CD4-positive, CD25-positive, alpha-beta regulatory T cell (primary cell): ENCODE measurements at regions not wholly inside any gene's neighbourhood (a gene's known extent, or its start where the extent isn't known, plus 50 kb on each side); places are given as distances from the start of the nearest gene placed in this dataset.

Experiments used
- ATAC-seq, 2 donors: fragments of 150-1000 bp; cut with Tn5 transposase; one replicate each; pipeline ENCODE4 v1.10.0; 2021; ENCODE audit warnings: low read depth in 2 of 2, moderate number of reproducible peaks in 2 of 2, moderate library complexity in 1 of 2
- DNase-seq, 3 donors: peaks; one replicate each; pipeline versions ENCODE4 v3.0.0 to v3.0.0-alpha.2; 2012 to 2022; ENCODE audit warnings: mixed read lengths in 1 of 3
- H3K27ac ChIP-seq: one replicate; pipeline ENCODE4 v1.7.0; 2013; ENCODE audit warnings: mild to moderate bottlenecking, low read length; ENCODE audit not compliant: insufficient read depth, poor library complexity, severe bottlenecking
- H3K27me3 ChIP-seq: one replicate; pipeline ENCODE4 v1.7.0; 2013; ENCODE audit warnings: low read length; ENCODE audit not compliant: control insufficient read depth, insufficient read depth
- H3K36me3 ChIP-seq: one replicate; pipeline ENCODE4 v1.7.0; 2013; ENCODE audit warnings: mild to moderate bottlenecking, low read length, moderate library complexity; ENCODE audit not compliant: control insufficient read depth, insufficient read depth
- H3K4me1 ChIP-seq: 2 replicates; pipeline ENCODE4 v1.7.0; 2013; ENCODE audit warnings: mild to moderate bottlenecking, low read length; ENCODE audit not compliant: insufficient read depth, control insufficient read depth, poor library complexity, severe bottlenecking
- H3K4me3 ChIP-seq: one replicate; pipeline ENCODE4 v1.7.0; 2013; ENCODE audit warnings: low read depth, mild to moderate bottlenecking, low read length, moderate library complexity
- H3K9me3 ChIP-seq, 2 experiments: 1 replicate in 1 of 2; 2 replicates in 1 of 2; pipeline ENCODE4 v1.7.0; 2013; ENCODE audit warnings: low read length in 2 of 2, mild to moderate bottlenecking in 1 of 2, moderate library complexity in 1 of 2; ENCODE audit not compliant: control insufficient read depth in 2 of 2
- H3K27ac Mint-ChIP-seq, 3 donors: one replicate each; pipeline ENCODE4 v1.8.0; 2020 to 2022; ENCODE audit warnings: mild to moderate bottlenecking in 3 of 3, mixed read lengths in 3 of 3, moderate library complexity in 2 of 3
- H3K27me3 Mint-ChIP-seq: one replicate; pipeline ENCODE4 v1.8.0; 2022; ENCODE audit warnings: mild to moderate bottlenecking, mixed read lengths
- H3K36me3 Mint-ChIP-seq: one replicate; pipeline ENCODE4 v1.8.0; 2020; ENCODE audit warnings: mixed read lengths
- H3K4me1 Mint-ChIP-seq, 4 donors: one replicate each; pipeline ENCODE4 v1.8.0; 2020 to 2022; ENCODE audit warnings: mixed read lengths in 4 of 4, mild to moderate bottlenecking in 1 of 4
- H3K4me3 Mint-ChIP-seq, 4 donors: one replicate each; pipeline ENCODE4 v1.8.0; 2020 to 2022; ENCODE audit warnings: mild to moderate bottlenecking in 4 of 4, mixed read lengths in 4 of 4, moderate library complexity in 3 of 4
- H3K9me3 Mint-ChIP-seq, 7 donors: one replicate each; pipeline ENCODE4 v1.8.0; 2020 to 2022; ENCODE audit warnings: mixed read lengths in 7 of 7, mild to moderate bottlenecking in 3 of 7, moderate library complexity in 2 of 7

DNA sequence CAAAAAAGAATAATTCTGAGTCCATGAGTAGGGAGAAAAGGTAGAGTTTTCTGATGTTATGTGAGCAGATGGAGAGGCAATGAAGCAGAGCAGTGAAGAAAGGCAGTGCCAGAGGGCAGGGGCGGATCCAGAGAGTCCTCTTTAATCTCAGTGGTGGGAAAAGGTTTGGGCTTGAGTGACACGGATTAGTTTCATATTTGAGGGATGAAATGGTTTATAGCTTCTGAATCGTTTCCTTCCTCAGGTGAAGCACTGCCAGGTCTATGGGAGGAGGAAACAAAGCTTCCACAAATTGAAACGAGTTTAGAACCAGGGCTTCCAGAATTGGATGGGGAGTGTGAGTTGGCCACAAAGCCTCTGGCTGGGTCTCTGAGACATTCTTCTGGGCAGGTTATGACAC lies 517.0 kb upstream of the PAPPA start:
- Mint-ChIP-seq H3K27ac (no peak overlapping the region), H3K4me1 (no peaks in the 10 kb centered on the region), H3K27me3 (no peaks in the 10 kb centered on the region), H3K4me3 (no peak overlapping the region), H3K9me3 (peaks cover 0 to 5% (median 0%) of the 10 kb centered on the region in 7 donors), H3K36me3 (no peaks in the 10 kb centered on the region)
- no peak overlapping the region for H3K27ac ChIP-seq
- DNase-seq: no peak
- H3K27me3 ChIP-seq: no peaks in the 10 kb centered on the region
- no peak for ATAC-seq
- no peaks in the 10 kb centered on the region for H3K4me1 ChIP-seq
- no peaks in the 10 kb centered on the region for H3K36me3 ChIP-seq
- no peak overlapping the region for H3K4me3 ChIP-seq
- no peaks in the 10 kb centered on the region for H3K9me3 ChIP-seq

DNA sequence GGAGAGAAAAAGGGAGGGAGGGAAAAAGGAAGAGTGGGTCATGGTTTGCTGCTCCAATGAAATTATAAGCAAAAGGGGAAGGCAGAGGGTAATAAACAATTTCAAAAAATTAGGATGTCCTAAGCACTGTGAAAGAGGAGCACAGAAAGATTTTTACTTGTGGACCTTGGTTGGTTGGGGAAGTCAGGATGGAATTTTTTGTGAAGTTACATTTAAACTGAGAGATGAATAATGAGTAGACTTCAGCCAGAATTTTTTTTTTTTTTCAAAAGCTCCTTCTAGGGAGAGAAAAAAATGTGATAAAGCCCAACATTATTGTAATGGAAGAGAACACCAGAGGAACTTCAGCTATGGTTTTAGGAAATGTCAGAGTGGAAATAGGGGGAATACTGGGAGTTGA lies 515.9 kb upstream of the PAPPA start:
- Mint-ChIP-seq H3K27ac (no peak overlapping the region), H3K36me3 (no peaks in the 10 kb centered on the region), H3K27me3 (no peaks in the 10 kb centered on the region), H3K4me1 (no peaks in the 10 kb centered on the region), H3K9me3 (peaks cover 0 to 5% (median 0%) of the 10 kb centered on the region in 7 donors), H3K4me3 (no peak overlapping the region)
- Histone ChIP-seq H3K4me3 (no peak overlapping the region), H3K36me3 (no peaks in the 10 kb centered on the region), H3K9me3 (no peaks in the 10 kb centered on the region), H3K27me3 (no peaks in the 10 kb centered on the region), H3K27ac (no peak overlapping the region), H3K4me1 (no peaks in the 10 kb centered on the region)
- DNase-seq: no peak
- no peak for ATAC-seq

DNA sequence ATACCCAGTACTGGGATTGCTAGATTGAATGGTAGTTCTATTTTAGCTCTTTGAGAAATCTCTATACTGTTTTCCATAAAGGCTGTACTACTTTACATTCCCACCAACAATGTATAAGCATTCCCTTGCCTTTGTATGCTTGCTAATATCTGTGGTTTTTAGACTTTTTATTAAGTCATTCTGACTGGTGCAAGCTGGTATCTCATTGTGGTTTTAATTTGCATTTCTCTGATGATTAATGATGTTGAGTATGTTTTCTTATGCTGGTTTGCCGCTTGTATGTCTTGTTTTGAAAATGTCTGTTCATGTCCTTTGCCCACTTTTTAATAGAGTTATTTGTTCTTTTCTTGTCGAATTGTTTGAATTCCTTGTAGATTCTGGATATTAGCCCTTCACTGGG lies 512.7 kb upstream of the PAPPA start:
- peaks cover 0 to 6% (median 0%) of the 10 kb centered on the region in 7 donors for H3K9me3 Mint-ChIP-seq
- H3K27ac Mint-ChIP-seq: no peak overlapping the region
- H3K4me3 ChIP-seq: no peak overlapping the region
- H3K4me1 ChIP-seq: no peaks in the 10 kb centered on the region
- no peaks in the 10 kb centered on the region for H3K27me3 ChIP-seq
- no peak for ATAC-seq
- H3K36me3 Mint-ChIP-seq: no peaks in the 10 kb centered on the region
- H3K9me3 ChIP-seq: no peaks in the 10 kb centered on the region
- no peaks in the 10 kb centered on the region for H3K27me3 Mint-ChIP-seq
- no peak for DNase-seq
- no peak overlapping the region for H3K4me3 Mint-ChIP-seq
- H3K27ac ChIP-seq: no peak overlapping the region
- no peaks in the 10 kb centered on the region for H3K36me3 ChIP-seq
- no peaks in the 10 kb centered on the region for H3K4me1 Mint-ChIP-seq

DNA sequence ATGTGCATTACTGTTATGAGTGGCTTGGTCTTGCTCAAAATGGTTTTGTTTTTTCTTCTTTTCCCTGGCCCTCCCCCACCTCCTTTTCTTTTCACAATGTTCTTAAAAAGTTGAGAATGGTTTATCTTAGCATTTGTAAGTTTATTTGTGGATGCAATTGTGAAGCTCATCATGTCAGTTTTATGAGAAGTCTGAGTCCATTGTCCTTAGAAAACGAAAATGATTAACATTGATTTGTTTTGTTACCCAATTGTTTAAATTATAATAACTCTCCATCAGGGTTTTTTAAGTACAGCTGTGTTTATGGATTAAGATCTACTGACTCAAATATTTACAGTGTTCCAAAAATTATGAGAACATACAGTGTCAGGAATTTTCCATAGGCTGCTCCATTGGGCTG lies 511.3 kb upstream of the PAPPA start:
- H3K4me1 ChIP-seq: no peaks in the 10 kb centered on the region
- no peak for DNase-seq
- no peaks in the 10 kb centered on the region for H3K36me3 ChIP-seq
- no peak overlapping the region for H3K4me3 ChIP-seq
- Mint-ChIP-seq H3K27ac (no peak overlapping the region), H3K4me3 (no peak overlapping the region), H3K27me3 (no peaks in the 10 kb centered on the region), H3K4me1 (no peaks in the 10 kb centered on the region), H3K36me3 (no peaks in the 10 kb centered on the region), H3K9me3 (peaks cover 0 to 6% (median 0%) of the 10 kb centered on the region in 7 donors)
- no peaks in the 10 kb centered on the region for H3K9me3 ChIP-seq
- H3K27ac ChIP-seq: no peak overlapping the region
- no peaks in the 10 kb centered on the region for H3K27me3 ChIP-seq
- ATAC-seq: no peak

DNA sequence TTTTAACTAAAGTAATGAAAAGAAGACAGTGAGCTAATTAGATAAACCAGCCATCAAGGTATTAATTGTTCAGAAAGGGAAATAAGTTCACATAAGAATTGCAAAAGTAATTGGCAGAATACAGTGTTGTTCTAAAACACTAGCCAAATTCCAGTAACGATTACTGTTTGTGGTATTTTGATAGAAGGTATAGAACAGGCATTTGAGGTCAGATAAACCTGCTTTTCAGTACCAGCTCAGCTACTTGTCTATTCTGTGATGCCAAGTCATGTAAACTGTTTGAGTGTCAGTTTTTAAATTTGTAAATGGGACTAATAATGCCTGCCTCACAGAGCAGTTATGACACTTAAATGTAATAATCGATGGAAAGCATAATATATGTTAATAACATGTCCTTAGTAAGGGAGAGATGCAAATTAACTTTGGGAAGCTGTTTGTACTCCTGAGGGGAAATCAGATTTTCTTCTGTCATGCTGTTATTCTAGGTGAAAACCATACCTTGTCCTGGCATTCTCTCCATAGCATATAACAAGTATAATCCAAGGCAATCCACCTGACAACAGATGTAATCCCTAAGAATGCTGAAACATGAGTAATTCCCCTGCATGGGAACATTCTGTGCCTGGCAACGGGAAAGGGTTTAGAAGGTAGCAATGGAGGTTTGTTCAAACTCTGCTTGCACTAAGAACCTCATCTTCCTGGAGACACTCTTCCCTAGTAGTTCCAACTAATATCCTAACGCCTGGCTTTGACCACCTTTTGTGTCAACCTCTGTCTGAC lies 509.5 kb upstream of the PAPPA start:
- Histone ChIP-seq H3K9me3 (no peaks in the 10 kb centered on the region), H3K36me3 (no peaks in the 10 kb centered on the region), H3K4me1 (no peaks in the 10 kb centered on the region), H3K4me3 (no peak overlapping the region), H3K27ac (no peak overlapping the region), H3K27me3 (no peaks in the 10 kb centered on the region)
- no peak overlapping the region for H3K4me3 Mint-ChIP-seq
- no peaks in the 10 kb centered on the region for H3K27me3 Mint-ChIP-seq
- no peak for DNase-seq
- ATAC-seq: no peak
- H3K36me3 Mint-ChIP-seq: no peaks in the 10 kb centered on the region
- peaks cover 0 to 8% (median 0%) of the 10 kb centered on the region in 7 donors for H3K9me3 Mint-ChIP-seq
- H3K4me1 Mint-ChIP-seq: no peaks in the 10 kb centered on the region
- no peak overlapping the region for H3K27ac Mint-ChIP-seq

DNA sequence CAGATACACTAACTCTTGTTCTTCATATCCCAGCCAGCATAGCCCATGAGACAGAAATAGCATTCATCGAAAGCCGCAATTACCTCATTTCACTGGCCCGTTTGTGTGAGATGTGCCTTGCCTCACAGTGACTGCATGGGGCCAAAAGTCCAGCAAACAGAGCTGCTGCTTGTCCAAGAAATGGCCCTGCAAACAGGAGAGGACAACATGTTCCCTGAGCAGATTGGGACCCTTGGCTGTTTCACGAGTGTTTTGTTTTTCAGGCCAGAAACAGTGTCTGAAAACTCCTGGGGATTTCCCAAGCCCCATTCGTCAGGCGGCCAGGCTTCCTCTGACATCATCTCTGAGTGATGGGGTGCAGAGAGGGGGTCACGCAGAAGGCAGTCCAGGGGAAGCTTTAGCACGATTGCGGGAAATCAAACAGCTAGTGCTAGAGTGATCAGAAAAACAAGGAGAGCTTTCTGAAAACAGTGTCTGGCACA lies 503.6 kb upstream of the PAPPA start:
- H3K9me3 Mint-ChIP-seq: peaks cover 0 to 4% (median 1%) of the 10 kb centered on the region in 7 donors
- H3K9me3 ChIP-seq: no peaks in the 10 kb centered on the region
- H3K4me1 Mint-ChIP-seq: no peaks in the 10 kb centered on the region
- H3K36me3 Mint-ChIP-seq: no peaks in the 10 kb centered on the region
- no peaks in the 10 kb centered on the region for H3K27me3 Mint-ChIP-seq
- no peaks in the 10 kb centered on the region for H3K27me3 ChIP-seq
- no peaks in the 10 kb centered on the region for H3K36me3 ChIP-seq
- H3K27ac ChIP-seq: no peak overlapping the region
- DNase-seq: no peak
- no peak overlapping the region for H3K4me3 Mint-ChIP-seq
- no peak overlapping the region for H3K4me3 ChIP-seq
- no peak overlapping the region for H3K27ac Mint-ChIP-seq
- no peak for ATAC-seq
- H3K4me1 ChIP-seq: no peaks in the 10 kb centered on the region

DNA sequence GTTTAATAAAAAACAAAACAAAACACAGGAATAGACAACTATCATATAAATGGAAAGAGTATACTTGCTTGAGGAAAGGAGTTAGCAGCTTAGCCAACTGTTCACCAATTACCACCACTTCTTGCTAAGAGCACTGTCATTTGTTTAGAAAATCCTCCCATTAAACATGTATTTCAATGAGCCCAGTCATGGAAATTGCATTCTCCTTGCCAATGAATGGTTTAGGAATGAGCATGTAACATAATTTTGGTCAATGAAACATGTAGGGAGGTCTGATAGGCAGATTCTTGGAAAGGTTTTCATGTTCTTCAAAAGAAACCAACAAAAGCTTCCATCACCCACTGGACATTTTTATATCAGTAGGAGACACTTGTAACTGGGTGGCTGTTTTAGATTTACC lies 502.8 kb upstream of the PAPPA start:
- Histone ChIP-seq H3K4me1 (no peaks in the 10 kb centered on the region), H3K27ac (no peak overlapping the region), H3K4me3 (no peak overlapping the region), H3K9me3 (no peaks in the 10 kb centered on the region), H3K36me3 (no peaks in the 10 kb centered on the region), H3K27me3 (no peaks in the 10 kb centered on the region)
- no peak overlapping the region for H3K4me3 Mint-ChIP-seq
- DNase-seq: no peak
- H3K36me3 Mint-ChIP-seq: no peaks in the 10 kb centered on the region
- no peak for ATAC-seq
- H3K27me3 Mint-ChIP-seq: no peaks in the 10 kb centered on the region
- H3K9me3 Mint-ChIP-seq: peaks cover 0 to 4% (median 1%) of the 10 kb centered on the region in 7 donors
- no peaks in the 10 kb centered on the region for H3K4me1 Mint-ChIP-seq
- H3K27ac Mint-ChIP-seq: no peak overlapping the region

DNA sequence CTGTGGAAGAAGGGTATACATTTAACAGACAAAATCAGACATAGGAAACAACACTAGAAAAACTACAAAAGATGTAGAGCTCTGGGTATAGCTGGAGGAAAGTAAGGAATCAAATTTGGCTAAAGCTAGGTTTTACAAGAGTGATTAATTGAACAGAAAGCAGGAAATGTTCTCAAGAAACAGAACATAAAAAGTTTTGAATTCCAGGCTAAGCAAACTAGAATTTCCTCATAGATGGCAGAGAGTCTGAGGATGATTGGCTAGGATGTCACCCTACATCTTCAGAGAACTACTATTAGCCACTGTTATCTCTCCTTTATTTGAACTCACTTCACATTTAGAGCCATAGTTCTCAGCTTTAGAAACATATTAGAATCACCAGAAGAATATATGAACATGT lies 502.1 kb upstream of the PAPPA start:
- DNase-seq: no peak
- no peak overlapping the region for H3K27ac ChIP-seq
- no peaks in the 10 kb centered on the region for H3K4me1 ChIP-seq
- no peak overlapping the region for H3K4me3 ChIP-seq
- no peaks in the 10 kb centered on the region for H3K36me3 ChIP-seq
- H3K27ac Mint-ChIP-seq: no peak overlapping the region
- H3K4me1 Mint-ChIP-seq: no peaks in the 10 kb centered on the region
- no peaks in the 10 kb centered on the region for H3K36me3 Mint-ChIP-seq
- ATAC-seq: no peak
- H3K27me3 Mint-ChIP-seq: no peaks in the 10 kb centered on the region
- no peaks in the 10 kb centered on the region for H3K9me3 ChIP-seq
- no peak overlapping the region for H3K4me3 Mint-ChIP-seq
- peaks cover 0 to 4% (median 1%) of the 10 kb centered on the region in 7 donors for H3K9me3 Mint-ChIP-seq
- H3K27me3 ChIP-seq: no peaks in the 10 kb centered on the region
